ENCODE measurements at regions not wholly inside any gene's neighbourhood (a gene's known extent, or its start where the extent isn't known, plus 50 kb on each side); places are given as distances from the start of the nearest gene placed in this dataset.

DNA sequence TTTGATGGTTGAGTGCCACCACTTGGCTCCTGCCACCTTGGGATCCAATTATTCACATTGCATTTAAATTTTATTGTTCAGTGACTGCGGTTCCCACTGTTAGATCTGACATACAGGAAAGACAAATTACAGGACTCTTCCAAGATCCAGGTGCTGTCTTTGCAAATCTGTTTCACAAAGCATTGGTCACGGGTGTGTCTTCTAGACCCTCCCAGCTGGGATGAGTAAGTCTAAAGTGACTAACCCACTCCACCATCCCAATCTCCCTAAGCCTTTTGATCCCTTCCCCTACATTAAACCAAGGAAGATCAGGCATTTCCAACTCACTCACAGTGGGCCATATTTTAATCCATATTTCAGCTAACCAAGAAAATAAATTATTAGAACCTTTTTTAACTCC, 1016.3 kb upstream of the CTNND2 start:
- no peak for TF ChIP-seq POLR2A (IDR thresholded peaks at IDR 0.05)
- TF ChIP-seq, protein P1, sequence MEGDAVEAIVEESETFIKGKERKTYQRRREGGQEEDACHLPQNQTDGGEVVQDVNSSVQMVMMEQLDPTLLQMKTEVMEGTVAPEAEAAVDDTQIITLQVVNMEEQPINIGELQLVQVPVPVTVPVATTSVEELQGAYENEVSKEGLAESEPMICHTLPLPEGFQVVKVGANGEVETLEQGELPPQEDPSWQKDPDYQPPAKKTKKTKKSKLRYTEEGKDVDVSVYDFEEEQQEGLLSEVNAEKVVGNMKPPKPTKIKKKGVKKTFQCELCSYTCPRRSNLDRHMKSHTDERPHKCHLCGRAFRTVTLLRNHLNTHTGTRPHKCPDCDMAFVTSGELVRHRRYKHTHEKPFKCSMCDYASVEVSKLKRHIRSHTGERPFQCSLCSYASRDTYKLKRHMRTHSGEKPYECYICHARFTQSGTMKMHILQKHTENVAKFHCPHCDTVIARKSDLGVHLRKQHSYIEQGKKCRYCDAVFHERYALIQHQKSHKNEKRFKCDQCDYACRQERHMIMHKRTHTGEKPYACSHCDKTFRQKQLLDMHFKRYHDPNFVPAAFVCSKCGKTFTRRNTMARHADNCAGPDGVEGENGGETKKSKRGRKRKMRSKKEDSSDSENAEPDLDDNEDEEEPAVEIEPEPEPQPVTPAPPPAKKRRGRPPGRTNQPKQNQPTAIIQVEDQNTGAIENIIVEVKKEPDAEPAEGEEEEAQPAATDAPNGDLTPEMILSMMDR (IDR thresholded peaks at IDR 0.05) = no peak
